SU-DHL-6 (cell line): ENCODE measurements at regions not wholly inside any gene's neighbourhood (a gene's known extent, or its start where the extent isn't known, plus 50 kb on each side); places are given as distances from the start of the nearest gene placed in this dataset.

Experiments
- H2AFZ ChIP-seq: fragments of 200-600 bp; sonication (generic); 2 replicates; pipeline ENCODE4 v1.6.1; 2014; ENCODE audit warnings: low read depth, mild to moderate bottlenecking, moderate library complexity, mixed read lengths, antibody characterized with exemption, low read length; ENCODE audit not compliant: severe bottlenecking
- H3F3A ChIP-seq: fragments of 200-600 bp; shearing (Covaris generic); 2 replicates; pipeline ENCODE4 v1.6.0; 2016; ENCODE audit warnings: antibody characterized with exemption, mild to moderate bottlenecking; ENCODE audit not compliant: insufficient read depth
- H3K27ac ChIP-seq: fragments of 200-600 bp; sonication (generic); 2 replicates; pipeline ENCODE4 v1.5.1; 2016; ENCODE audit warnings: low read depth, mild to moderate bottlenecking, low read length, moderate library complexity, mixed read lengths
- H3K27me3 ChIP-seq: fragments of 200-600 bp; sonication (generic), shearing (Covaris generic); 2 replicates; pipeline ENCODE4 v1.6.0; 2014; ENCODE audit warnings: mild to moderate bottlenecking, low read length
- H3K36me3 ChIP-seq: fragments of 200-600 bp; sonication (generic); 2 replicates; pipeline ENCODE4 v1.6.1; 2014; ENCODE audit warnings: mild to moderate bottlenecking, low read length, mixed read lengths
- H3K4me2 ChIP-seq: fragments of 300-600, 200-600 bp; shearing (Covaris generic), sonication (generic); 2 replicates; pipeline ENCODE4 v1.6.0; 2014; ENCODE audit warnings: low read length, low read depth, mild to moderate bottlenecking; ENCODE audit not compliant: poor library complexity, severe bottlenecking
- H3K4me3 ChIP-seq: fragments of 200-600 bp; sonication (generic); 2 replicates; pipeline ENCODE4 v1.5.1; 2014; ENCODE audit warnings: antibody characterized with exemption, low read length, mild to moderate bottlenecking, mixed read lengths; ENCODE audit not compliant: insufficient read depth, poor library complexity, severe bottlenecking
- H3K79me2 ChIP-seq: fragments of 200-600 bp; sonication (generic); 2 replicates; pipeline ENCODE4 v1.6.1; 2014; ENCODE audit warnings: mild to moderate bottlenecking, low read length, moderate library complexity; ENCODE audit not compliant: insufficient read depth
- H3K9ac ChIP-seq: fragments of 200-600 bp; sonication (generic); 2 replicates; pipeline ENCODE4 v1.7.0; 2014; ENCODE audit warnings: mild to moderate bottlenecking, low read length
- H3K9me2 ChIP-seq: fragments of 200-600 bp; sonication (generic); replicated peaks from 2 replicates; pipeline ENCODE4 v1.6.1; 2014; ENCODE audit warnings: low read length; ENCODE audit not compliant: insufficient read depth
- H3K9me3 ChIP-seq: fragments of 200-600 bp; sonication (generic); 2 replicates; pipeline ENCODE4 v1.6.1; 2014; ENCODE audit warnings: low read length, mixed read lengths; ENCODE audit not compliant: insufficient read depth
- H4K20me1 ChIP-seq: fragments of 200-600 bp; sonication (generic); 2 replicates; pipeline ENCODE4 v1.6.1; 2014; ENCODE audit warnings: low read depth, mild to moderate bottlenecking, antibody characterized with exemption, low read length, moderate library complexity, mixed read lengths
- CTCF ChIP-seq: fragments of 200-600 bp; sonication (generic); IDR thresholded peaks from one replicate; pipeline ENCODE4 v1.5.1; 2017; ENCODE audit warnings: antibody characterized with exemption, mild to moderate bottlenecking, low read length, moderate library complexity; ENCODE audit not compliant: insufficient read depth, poor library complexity, severe bottlenecking
- EZH2phosphoT487 ChIP-seq: fragments of 200-600 bp; sonication (generic), shearing (Covaris generic); conservative IDR thresholded peaks from 2 replicates; pipeline ENCODE4 v1.6.1; 2018; ENCODE audit warnings: mild to moderate bottlenecking, antibody characterized with exemption, low read length, moderate library complexity, mixed read lengths

GRCh38 chr1:5478961-5479360, 513.3 kb downstream of the NPHP4 start:
- no peaks in the 10 kb centered on the region for H3K9me2 ChIP-seq
- TF ChIP-seq CTCF (no peak), EZH2phosphoT487 (no peak)
- no peak overlapping the region for H3K27ac ChIP-seq
- H3K9me3 ChIP-seq = no peaks in the 10 kb centered on the region
- no peaks in the 10 kb centered on the region for H3K79me2 ChIP-seq
- H3K27me3 ChIP-seq = no peaks in the 10 kb centered on the region
- no peak overlapping the region for H2AFZ ChIP-seq
- H3K4me2 ChIP-seq = no peak overlapping the region
- no peak overlapping the region for H3K9ac ChIP-seq
- no peaks in the 10 kb centered on the region for H3K36me3 ChIP-seq
- no peaks in the 10 kb centered on the region for H3F3A ChIP-seq
- no peaks in the 10 kb centered on the region for H4K20me1 ChIP-seq
- no peak overlapping the region for H3K4me3 ChIP-seq

- no peak overlapping the region for H3K9ac ChIP-seq
- TF ChIP-seq CTCF (no peak), EZH2phosphoT487 (no peak)
- no peak overlapping the region for H3K27ac ChIP-seq
- no peaks in the 10 kb centered on the region for H3F3A ChIP-seq
- no peaks in the 10 kb centered on the region for H3K79me2 ChIP-seq
- H4K20me1 ChIP-seq = no peaks in the 10 kb centered on the region
- H3K4me2 ChIP-seq = no peak overlapping the region
- H3K9me2 ChIP-seq = no peaks in the 10 kb centered on the region
- no peaks in the 10 kb centered on the region for H3K9me3 ChIP-seq
- no peaks in the 10 kb centered on the region for H3K36me3 ChIP-seq
- no peak overlapping the region for H3K4me3 ChIP-seq
- no peaks in the 10 kb centered on the region for H3K27me3 ChIP-seq
- H2AFZ ChIP-seq = no peak overlapping the region
These were observed 514.0 kb downstream of the NPHP4 start for GRCh38 chr1:5478156-5478695.

DNA sequence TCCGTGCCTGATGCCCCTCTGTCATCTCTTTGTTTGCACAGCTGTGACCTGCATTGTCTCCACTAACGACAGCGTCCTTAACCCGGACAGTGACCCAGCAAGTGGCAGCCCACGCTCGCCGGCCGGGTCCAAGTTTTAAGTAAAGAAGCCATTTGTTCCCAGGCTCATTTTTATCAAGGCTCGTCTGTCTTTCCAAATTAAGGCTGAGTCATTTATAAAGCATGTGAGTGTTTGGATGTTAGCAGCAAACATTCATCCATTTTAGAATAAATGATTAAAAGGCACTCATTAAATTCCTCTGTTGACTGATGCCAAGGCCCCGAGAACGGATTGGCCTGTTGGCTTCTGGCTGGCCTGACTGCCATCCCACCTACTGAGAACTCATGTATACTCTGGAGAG, 514.5 kb downstream of the NPHP4 start:
- Histone ChIP-seq H3K9me3 (no peaks in the 10 kb centered on the region), H3K9ac (no peak overlapping the region), H3K4me2 (no peak overlapping the region), H3K27me3 (no peaks in the 10 kb centered on the region), H2AFZ (no peak overlapping the region), H3F3A (no peaks in the 10 kb centered on the region), H4K20me1 (no peaks in the 10 kb centered on the region), H3K27ac (no peak overlapping the region), H3K4me3 (no peak overlapping the region), H3K79me2 (no peaks in the 10 kb centered on the region), H3K9me2 (no peaks in the 10 kb centered on the region), H3K36me3 (no peaks in the 10 kb centered on the region)
- TF ChIP-seq EZH2phosphoT487 (no peak), CTCF (no peak)

- Histone ChIP-seq H3K36me3 (no peaks in the 10 kb centered on the region), H3F3A (no peaks in the 10 kb centered on the region), H3K79me2 (no peaks in the 10 kb centered on the region), H3K4me3 (no peak overlapping the region), H3K9me3 (no peaks in the 10 kb centered on the region), H3K27me3 (no peaks in the 10 kb centered on the region), H2AFZ (no peak overlapping the region), H3K27ac (no peak overlapping the region), H4K20me1 (no peaks in the 10 kb centered on the region), H3K4me2 (no peak overlapping the region), H3K9ac (no peak overlapping the region), H3K9me2 (no peaks in the 10 kb centered on the region)
- TF ChIP-seq CTCF = no peak
- no peak for TF ChIP-seq EZH2phosphoT487
These were observed 516.7 kb downstream of the NPHP4 start for GRCh38 chr1:5475572-5475971.
